Upper lobe of left lung (tissue), 6 donors: ENCODE measurements at regions not wholly inside any gene's neighbourhood (a gene's known extent, or its start where the extent isn't known, plus 50 kb on each side); places are given as distances from the start of the nearest gene placed in this dataset.
A peak's percentile ranks its signal among the peaks of the same experiment; 100 is the strongest.

ENCODE experiments used
- ATAC-seq, 2 donors: fragments of 200-7000 bp; cut with Tn5 transposase; one replicate each; pipeline ENCODE4 v1.9.1; 2022; ENCODE audit warnings: mild to moderate bottlenecking in 2 of 2, moderate library complexity in 2 of 2; ENCODE audit not compliant: low FRiP score in 2 of 2
- DNase-seq, 2 donors: peaks; one replicate each; pipeline ENCODE4 v3.0.0-alpha.2; 2019 to 2020
- H3K27ac ChIP-seq, 4 donors: fragments of 200-600 bp; sonication (generic); one replicate each; pipeline ENCODE4 v1.5.1; 2016 to 2019
- H3K27me3 ChIP-seq, 4 donors: fragments of 200-600 bp; sonication (generic); one replicate each; pipeline ENCODE4 v1.5.1; 2017 to 2019
- H3K36me3 ChIP-seq, 4 donors: fragments of 200-600 bp; sonication (generic); one replicate each; pipeline ENCODE4 v1.5.1; 2016 to 2019
- H3K4me1 ChIP-seq, 4 donors: fragments of 200-600 bp; sonication (generic); one replicate each; pipeline ENCODE4 v1.5.1; 2018 to 2019
- H3K4me3 ChIP-seq, 4 donors: fragments of 200-600 bp; sonication (generic); one replicate each; pipeline ENCODE4 v1.5.1; 2017 to 2019; ENCODE audit warnings: mild to moderate bottlenecking in 2 of 4, moderate library complexity in 1 of 4
- H3K9me3 ChIP-seq, 4 donors: fragments of 200-600 bp; sonication (generic); one replicate each; pipeline ENCODE4 v1.5.1; 2018 to 2019
- EP300 ChIP-seq, 4 donors: sonication (generic); formaldehyde crosslinking; IDR thresholded peaks; one replicate each; pipeline ENCODE4 v1.5.1; 2017; ENCODE audit warnings: antibody characterized with exemption in 4 of 4, control low read depth in 2 of 4
- POLR2A ChIP-seq, 4 donors: fragments of 450-650 bp; IDR thresholded peaks; one replicate each; pipeline ENCODE4 v1.5.1; 2016 to 2017; ENCODE audit warnings: antibody characterized with exemption in 4 of 4, mild to moderate bottlenecking in 2 of 4
- POLR2AphosphoS5 ChIP-seq, 2 donors: sonication (generic); formaldehyde crosslinking; IDR thresholded peaks; one replicate each; pipeline ENCODE4 v1.5.1; 2017; ENCODE audit warnings: antibody characterized with exemption in 2 of 2
- WGBS, 2 donors: methylation state at CpG; one replicate each; pipeline ENCODE4 v1.1.5; 2017 to 2018; 5-methylcytosine and 5-hydroxymethylcytosine counted together
- TF ChIP-seq, protein P1 (sequence below), 6 experiments: fragments of 450-650 bp in 4 of 6; fragments of 200-600 bp in 2 of 6; sonication (generic) in 2 of 6; IDR thresholded peaks; one replicate each; pipeline ENCODE4 v1.5.1; 2016 to 2019; ENCODE audit warnings: antibody characterized with exemption in 6 of 6
- donor health status: DM: no; HTN: no; CAD: no; lungs with moderate emphysema.
- donor health status: DM: no; HTN: yes; CAD: no; lungs with severe emphysema.

DNA sequence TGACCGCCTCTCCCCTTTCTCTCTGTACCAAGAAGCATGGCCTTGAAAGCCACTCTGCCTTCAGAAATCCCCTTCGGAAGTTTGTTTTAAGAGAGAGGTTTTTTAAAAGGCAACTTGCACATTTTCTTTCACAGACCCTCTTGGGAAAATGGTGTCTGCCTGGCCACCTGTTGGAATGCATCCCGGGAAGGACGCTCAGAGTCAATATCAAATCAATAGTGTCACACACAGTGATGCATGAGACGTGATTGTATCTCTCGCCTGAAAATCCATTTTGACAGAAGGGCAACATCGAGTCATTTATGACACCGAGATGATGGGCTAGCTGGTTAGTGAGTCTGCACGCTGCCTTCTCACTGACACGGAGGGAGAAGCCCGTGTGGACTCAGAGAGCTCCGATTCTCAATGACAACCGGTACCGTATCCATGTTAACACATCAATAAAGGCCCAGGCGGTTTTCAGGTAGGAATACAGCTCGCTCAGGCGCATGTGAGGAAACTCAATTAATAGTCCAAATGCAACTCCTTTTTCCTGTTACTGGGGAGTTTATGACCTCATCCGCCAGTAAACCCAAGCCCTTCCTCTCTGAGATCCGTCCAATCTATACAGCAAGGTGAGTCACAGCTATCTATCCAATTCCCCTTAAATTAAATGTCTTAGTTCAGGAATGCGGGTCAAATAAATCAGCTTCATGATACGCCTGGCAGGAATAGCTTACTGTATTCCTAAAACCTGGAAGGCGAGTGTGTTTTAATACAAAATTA lies 621.5 kb upstream of the MKI67 start:
- no peaks in the 10 kb centered on the region for H3K4me1 ChIP-seq
- H3K27me3 ChIP-seq, result no peaks in the 10 kb centered on the region
- DNase-seq (no peak), ATAC-seq (no peak)
- WGBS, 2 donors, result 86 to 89% methylated on average over 22 of the region's 22 CpGs
- H3K4me3 ChIP-seq, result no peak overlapping the region
- TF ChIP-seq, protein P1, sequence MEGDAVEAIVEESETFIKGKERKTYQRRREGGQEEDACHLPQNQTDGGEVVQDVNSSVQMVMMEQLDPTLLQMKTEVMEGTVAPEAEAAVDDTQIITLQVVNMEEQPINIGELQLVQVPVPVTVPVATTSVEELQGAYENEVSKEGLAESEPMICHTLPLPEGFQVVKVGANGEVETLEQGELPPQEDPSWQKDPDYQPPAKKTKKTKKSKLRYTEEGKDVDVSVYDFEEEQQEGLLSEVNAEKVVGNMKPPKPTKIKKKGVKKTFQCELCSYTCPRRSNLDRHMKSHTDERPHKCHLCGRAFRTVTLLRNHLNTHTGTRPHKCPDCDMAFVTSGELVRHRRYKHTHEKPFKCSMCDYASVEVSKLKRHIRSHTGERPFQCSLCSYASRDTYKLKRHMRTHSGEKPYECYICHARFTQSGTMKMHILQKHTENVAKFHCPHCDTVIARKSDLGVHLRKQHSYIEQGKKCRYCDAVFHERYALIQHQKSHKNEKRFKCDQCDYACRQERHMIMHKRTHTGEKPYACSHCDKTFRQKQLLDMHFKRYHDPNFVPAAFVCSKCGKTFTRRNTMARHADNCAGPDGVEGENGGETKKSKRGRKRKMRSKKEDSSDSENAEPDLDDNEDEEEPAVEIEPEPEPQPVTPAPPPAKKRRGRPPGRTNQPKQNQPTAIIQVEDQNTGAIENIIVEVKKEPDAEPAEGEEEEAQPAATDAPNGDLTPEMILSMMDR (IDR thresholded peaks at IDR 0.05), result no peak
- TF ChIP-seq POLR2A (IDR thresholded peaks at IDR 0.05) (no peak), EP300 (IDR thresholded peaks at IDR 0.05) (no peak)
- H3K9me3 ChIP-seq, result no peaks in the 10 kb centered on the region
- H3K27ac ChIP-seq, result no peak overlapping the region
- no peaks in the 10 kb centered on the region for H3K36me3 ChIP-seq

DNA sequence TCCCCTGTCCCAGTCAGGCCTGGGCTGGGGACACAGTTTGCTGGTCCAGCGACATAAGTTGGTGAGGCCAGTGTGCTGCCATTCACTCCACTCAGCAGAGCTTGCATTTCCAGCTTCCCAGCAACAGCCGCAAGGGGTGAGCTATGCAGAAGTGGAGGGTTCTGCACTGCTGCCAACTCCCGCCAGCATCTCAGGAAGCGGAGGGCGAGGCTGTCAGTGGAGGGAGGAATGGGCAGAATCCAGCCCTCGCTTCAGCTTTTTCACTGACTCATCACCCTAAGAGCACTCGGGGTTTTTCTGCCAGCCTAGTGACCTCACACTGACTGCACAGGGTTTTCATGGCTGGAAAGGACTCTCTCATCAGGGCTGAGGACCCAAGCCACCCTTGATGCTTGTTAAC lies 625.1 kb upstream of the MKI67 start:
- WGBS, 2 donors, result 51 to 57% methylated on average over 7 of the region's 7 CpGs
- no peak overlapping the region for H3K27ac ChIP-seq
- peak in 1 of 2 donors; percentile 42 for ATAC-seq
- no peak overlapping the region for H3K4me3 ChIP-seq
- no peaks in the 10 kb centered on the region for H3K4me1 ChIP-seq
- TF ChIP-seq, protein P1 (IDR thresholded peaks at IDR 0.05), result no peak
- TF ChIP-seq EP300 (IDR thresholded peaks at IDR 0.05), result no peak
- TF ChIP-seq POLR2AphosphoS5 (IDR thresholded peaks at IDR 0.05), result no peak
- H3K27me3 ChIP-seq, result no peaks in the 10 kb centered on the region
- H3K9me3 ChIP-seq, result no peaks in the 10 kb centered on the region
- no peak for DNase-seq
- no peaks in the 10 kb centered on the region for H3K36me3 ChIP-seq

DNA sequence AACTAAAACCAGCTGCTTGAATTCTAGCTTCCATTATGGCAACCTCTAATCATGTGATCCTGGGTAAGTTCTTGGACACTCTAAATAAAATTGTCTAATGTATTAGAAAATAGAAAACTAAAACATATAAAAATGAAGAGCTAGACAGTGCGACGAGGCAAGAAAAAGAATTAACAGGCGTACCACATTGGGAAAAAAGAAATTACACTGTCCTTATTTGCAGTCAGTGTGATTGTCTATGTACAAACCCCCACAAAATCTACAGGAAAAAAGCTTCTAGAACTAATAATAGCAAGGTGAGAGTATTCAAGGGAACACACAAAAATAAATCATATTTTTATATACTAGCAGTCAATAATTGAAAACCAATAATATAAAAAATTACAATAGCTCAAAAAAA lies 625.6 kb upstream of the MKI67 start:
- Histone ChIP-seq H3K9me3 (no peaks in the 10 kb centered on the region), H3K4me1 (no peaks in the 10 kb centered on the region), H3K36me3 (no peaks in the 10 kb centered on the region), H3K27ac (no peak overlapping the region), H3K4me3 (no peak overlapping the region), H3K27me3 (no peaks in the 10 kb centered on the region)
- ATAC-seq (no peak), DNase-seq (no peak)
- no peak for TF ChIP-seq POLR2A (IDR thresholded peaks at IDR 0.05)
- TF ChIP-seq EP300 (IDR thresholded peaks at IDR 0.05), result no peak
- no peak for TF ChIP-seq POLR2AphosphoS5 (IDR thresholded peaks at IDR 0.05)
- TF ChIP-seq, protein P1 (IDR thresholded peaks at IDR 0.05), result no peak
- WGBS, 2 donors, result 91 to 92% methylated on average over 3 of the region's 3 CpGs

DNA sequence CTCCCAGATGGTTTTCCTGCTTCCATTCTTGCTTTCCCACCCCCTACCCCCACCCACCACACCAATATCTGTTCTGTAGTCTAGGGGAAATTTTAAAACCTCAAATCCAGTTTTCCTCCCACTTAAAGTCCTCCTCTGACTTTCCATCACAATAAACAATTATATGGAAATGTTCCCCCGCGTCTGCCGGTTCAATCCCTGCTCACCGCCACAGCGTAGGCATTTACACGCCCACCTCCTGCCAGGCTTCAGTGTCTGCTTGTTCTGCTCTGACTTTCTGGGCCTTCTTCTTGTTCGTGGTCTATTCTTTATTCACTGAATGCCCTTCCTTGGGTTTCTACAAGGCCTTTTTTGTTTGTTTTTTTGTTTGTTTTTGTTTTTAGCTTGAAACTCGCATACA lies 633.0 kb upstream of the MKI67 start:
- Histone ChIP-seq H3K4me3 (no peak overlapping the region), H3K4me1 (no peaks in the 10 kb centered on the region), H3K36me3 (no peaks in the 10 kb centered on the region), H3K27me3 (no peaks in the 10 kb centered on the region), H3K9me3 (no peaks in the 10 kb centered on the region), H3K27ac (no peak overlapping the region)
- TF ChIP-seq, protein P1 (IDR thresholded peaks at IDR 0.05), result no peak
- TF ChIP-seq POLR2A (IDR thresholded peaks at IDR 0.05) (no peak), POLR2AphosphoS5 (IDR thresholded peaks at IDR 0.05) (no peak), EP300 (IDR thresholded peaks at IDR 0.05) (no peak)
- no peak for DNase-seq
- 84 to 89% methylated on average over 8 of the region's 8 CpGs for WGBS, 2 donors
- ATAC-seq, result no peak

DNA sequence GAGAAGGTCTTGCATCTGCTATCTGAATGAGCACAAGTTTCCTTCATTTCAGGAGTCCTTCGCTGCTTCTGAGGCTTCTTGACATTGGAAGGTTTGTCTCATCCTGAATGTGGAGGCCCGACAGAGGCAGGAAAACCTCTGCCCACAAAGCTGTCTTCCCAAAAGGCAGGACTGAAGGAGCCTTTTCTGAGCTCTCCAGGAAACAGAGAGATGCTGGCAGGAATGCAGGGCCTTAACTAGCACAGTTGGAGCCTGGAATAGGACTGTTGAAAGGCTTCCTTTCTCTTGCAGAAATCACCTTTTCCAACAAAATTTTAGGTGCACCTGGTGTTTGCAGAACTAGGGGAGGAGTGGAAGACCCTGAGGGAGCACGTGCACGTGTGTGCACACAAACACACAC lies 637.4 kb upstream of the MKI67 start:
- no peaks in the 10 kb centered on the region for H3K27me3 ChIP-seq
- H3K36me3 ChIP-seq, result no peaks in the 10 kb centered on the region
- H3K9me3 ChIP-seq, result no peaks in the 10 kb centered on the region
- DNase-seq (no peak), ATAC-seq (no peak)
- H3K4me3 ChIP-seq, result no peak overlapping the region
- TF ChIP-seq POLR2A (IDR thresholded peaks at IDR 0.05), result no peak
- no peak for TF ChIP-seq POLR2AphosphoS5 (IDR thresholded peaks at IDR 0.05)
- TF ChIP-seq, protein P1 (IDR thresholded peaks at IDR 0.05), result no peak
- TF ChIP-seq EP300 (IDR thresholded peaks at IDR 0.05), result no peak
- H3K27ac ChIP-seq, result no peak overlapping the region
- no peaks in the 10 kb centered on the region for H3K4me1 ChIP-seq
- 74 to 76% methylated on average over 4 of the region's 4 CpGs for WGBS, 2 donors
